Nephron progenitor cell (in vitro differentiated cells): ENCODE measurements at regions not wholly inside any gene's neighbourhood (a gene's known extent, or its start where the extent isn't known, plus 50 kb on each side); places are given as distances from the start of the nearest gene placed in this dataset.

ENCODE experiments used
- DNase-seq: peaks from one replicate; pipeline ENCODE4 v3.0.0; 2021
- H3K27ac Mint-ChIP-seq: 2 replicates; pipeline ENCODE4 v1.8.0; 2021; ENCODE audit warnings: mild to moderate bottlenecking, moderate library complexity, mixed read lengths
- H3K27me3 Mint-ChIP-seq: 2 replicates; pipeline ENCODE4 v1.8.0; 2021; ENCODE audit warnings: mild to moderate bottlenecking, low read depth, mixed read lengths; ENCODE audit not compliant: poor library complexity
- H3K36me3 Mint-ChIP-seq: 2 replicates; pipeline ENCODE4 v1.8.0; 2021; ENCODE audit warnings: low read depth, mixed read lengths
- H3K4me1 Mint-ChIP-seq: 2 replicates; pipeline ENCODE4 v1.8.0; 2021; ENCODE audit warnings: mixed read lengths
- H3K4me3 Mint-ChIP-seq: 2 replicates; pipeline ENCODE4 v1.8.0; 2021; ENCODE audit warnings: mild to moderate bottlenecking, moderate library complexity, mixed read lengths
- H3K9me3 Mint-ChIP-seq: 2 replicates; pipeline ENCODE4 v1.8.0; 2021; ENCODE audit warnings: mild to moderate bottlenecking, moderate library complexity, mixed read lengths
- TF ChIP-seq, protein P1 (sequence below): fragments of 200-600 bp; sonication (generic); IDR thresholded peaks from 2 replicates; pipeline ENCODE4 v1.5.0; 2021; ENCODE audit warnings: antibody characterized with exemption

GRCh38 chr7:25763463-25763860 lies 388.5 kb upstream of the NFE2L3 start:
- Mint-ChIP-seq H3K27ac (peak overlapping the region; percentile 31), H3K27me3 (peaks cover 7% of the 10 kb centered on the region), H3K4me1 (peaks cover 83% of the 10 kb centered on the region), H3K4me3 (no peak overlapping the region), H3K36me3 (no peaks in the 10 kb centered on the region), H3K9me3 (peaks cover 4% of the 10 kb centered on the region)
- TF ChIP-seq, protein P1, sequence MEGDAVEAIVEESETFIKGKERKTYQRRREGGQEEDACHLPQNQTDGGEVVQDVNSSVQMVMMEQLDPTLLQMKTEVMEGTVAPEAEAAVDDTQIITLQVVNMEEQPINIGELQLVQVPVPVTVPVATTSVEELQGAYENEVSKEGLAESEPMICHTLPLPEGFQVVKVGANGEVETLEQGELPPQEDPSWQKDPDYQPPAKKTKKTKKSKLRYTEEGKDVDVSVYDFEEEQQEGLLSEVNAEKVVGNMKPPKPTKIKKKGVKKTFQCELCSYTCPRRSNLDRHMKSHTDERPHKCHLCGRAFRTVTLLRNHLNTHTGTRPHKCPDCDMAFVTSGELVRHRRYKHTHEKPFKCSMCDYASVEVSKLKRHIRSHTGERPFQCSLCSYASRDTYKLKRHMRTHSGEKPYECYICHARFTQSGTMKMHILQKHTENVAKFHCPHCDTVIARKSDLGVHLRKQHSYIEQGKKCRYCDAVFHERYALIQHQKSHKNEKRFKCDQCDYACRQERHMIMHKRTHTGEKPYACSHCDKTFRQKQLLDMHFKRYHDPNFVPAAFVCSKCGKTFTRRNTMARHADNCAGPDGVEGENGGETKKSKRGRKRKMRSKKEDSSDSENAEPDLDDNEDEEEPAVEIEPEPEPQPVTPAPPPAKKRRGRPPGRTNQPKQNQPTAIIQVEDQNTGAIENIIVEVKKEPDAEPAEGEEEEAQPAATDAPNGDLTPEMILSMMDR: no peak
- no peak for DNase-seq

DNA sequence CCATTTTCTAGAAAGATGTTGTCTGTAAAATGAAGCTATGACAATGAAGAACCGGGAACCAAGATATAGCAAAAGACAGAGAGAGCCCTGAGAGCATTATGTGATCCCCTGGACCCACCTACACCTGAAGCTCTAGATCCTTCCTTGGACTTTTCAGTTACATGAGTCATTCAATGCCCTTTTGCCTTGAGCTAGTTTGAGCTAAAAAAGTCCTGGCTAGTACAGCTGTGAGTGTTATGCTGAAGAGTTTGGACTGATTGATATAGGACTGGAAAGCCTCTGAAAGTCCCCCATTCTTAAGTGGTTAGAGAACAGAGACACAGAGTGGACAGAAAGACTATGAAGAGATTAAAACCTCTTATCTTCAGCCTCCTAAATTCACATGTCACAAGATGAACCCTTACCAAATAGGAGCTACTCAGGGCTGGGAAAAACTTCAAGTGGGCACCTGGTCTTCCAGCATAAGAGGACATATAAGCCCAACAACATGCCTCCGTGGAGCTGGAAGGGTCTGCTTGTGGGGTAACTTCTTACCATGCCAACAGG lies 386.8 kb upstream of the NFE2L3 start:
- Mint-ChIP-seq H3K36me3 (no peaks in the 10 kb centered on the region), H3K4me1 (peaks cover 80% of the 10 kb centered on the region), H3K9me3 (peaks cover 4% of the 10 kb centered on the region), H3K27ac (peak overlapping the region; percentile 91), H3K27me3 (peaks cover 11% of the 10 kb centered on the region), H3K4me3 (no peak overlapping the region)
- no peak for DNase-seq
- TF ChIP-seq, protein P1: no peak

- Mint-ChIP-seq H3K9me3 (peaks cover 10% of the 10 kb centered on the region), H3K27ac (peak overlapping the region; percentile 29), H3K4me3 (no peak overlapping the region), H3K36me3 (peaks cover 11% of the 10 kb centered on the region), H3K4me1 (peaks cover 69% of the 10 kb centered on the region), H3K27me3 (peaks cover 8% of the 10 kb centered on the region)
- DNase-seq: no peak
- TF ChIP-seq, protein P1: no peak
Measured at GRCh38 chr7:25770235-25770634, 381.8 kb upstream of the NFE2L3 start.

DNA sequence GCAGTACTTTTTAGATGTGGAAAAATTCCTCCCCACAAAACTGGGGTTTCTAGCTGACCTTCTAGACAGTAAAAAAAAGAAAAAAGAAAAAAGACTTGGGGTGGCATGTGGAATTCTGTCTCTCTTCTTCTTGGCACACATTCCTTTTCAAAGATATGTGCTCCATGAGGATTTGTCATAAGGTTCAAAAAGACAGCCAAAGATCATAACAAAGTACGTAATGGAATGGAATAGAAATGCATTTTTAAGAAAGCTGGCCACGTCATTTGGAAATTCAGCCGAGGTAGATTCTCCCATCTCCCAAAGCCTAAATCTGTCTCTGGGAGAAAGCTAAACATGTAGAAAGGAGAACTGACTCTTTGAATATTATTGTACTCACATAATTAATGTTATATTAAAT lies 381.3 kb upstream of the NFE2L3 start:
- peaks cover 11% of the 10 kb centered on the region for H3K36me3 Mint-ChIP-seq

DNA sequence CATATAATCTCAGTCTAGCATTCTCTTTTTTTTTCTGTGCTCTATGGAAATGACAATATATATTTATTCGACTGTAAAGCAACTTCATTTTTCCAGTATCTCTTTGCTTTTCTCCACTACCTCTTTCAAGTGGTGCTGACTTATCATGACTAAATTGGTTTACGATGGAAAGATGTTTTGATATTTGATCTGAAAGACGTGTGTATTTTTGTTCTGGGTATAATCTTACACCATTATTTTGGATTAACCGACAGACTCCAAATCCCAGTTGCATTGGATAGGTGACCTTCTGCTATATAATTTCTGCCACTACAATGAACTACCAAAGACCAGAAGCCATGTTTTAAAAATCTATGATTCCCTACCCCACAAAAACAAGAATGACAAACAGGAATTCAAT lies 380.5 kb upstream of the NFE2L3 start:
- H3K27me3 Mint-ChIP-seq: peaks cover 8% of the 10 kb centered on the region

More for the DNA sequence above, 381.3 kb upstream of the NFE2L3 start:
- no peak for DNase-seq
- peaks cover 8% of the 10 kb centered on the region for H3K27me3 Mint-ChIP-seq
- TF ChIP-seq, protein P1: no peak
- H3K4me3 Mint-ChIP-seq: no peak overlapping the region
- peaks cover 10% of the 10 kb centered on the region for H3K9me3 Mint-ChIP-seq
- peaks cover 69% of the 10 kb centered on the region for H3K4me1 Mint-ChIP-seq
- peak overlapping the region; percentile 29 for H3K27ac Mint-ChIP-seq

DNA sequence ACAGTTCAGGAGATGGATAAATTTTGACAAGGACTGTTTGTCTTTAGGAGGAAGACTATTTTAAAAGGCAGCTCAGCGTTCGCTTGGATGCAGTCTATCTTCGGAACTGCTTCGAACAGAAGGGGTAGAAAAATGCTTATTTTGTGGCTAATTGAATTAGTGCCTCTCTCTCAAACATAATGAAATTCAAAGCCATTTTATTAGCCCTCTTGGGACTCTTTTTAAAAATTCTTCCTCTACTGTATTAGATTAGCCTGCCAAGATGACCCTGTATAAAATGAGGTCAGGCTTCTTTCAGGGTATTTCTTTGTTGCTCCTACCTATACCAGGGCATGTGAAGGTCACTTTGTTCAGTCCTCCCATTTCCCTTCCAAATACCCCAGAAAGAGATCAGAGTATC lies 379.2 kb upstream of the NFE2L3 start:
- Mint-ChIP-seq H3K9me3 (peaks cover 10% of the 10 kb centered on the region), H3K27ac (peak overlapping the region; percentile 51), H3K4me1 (peaks cover 80% of the 10 kb centered on the region), H3K27me3 (peaks cover 4% of the 10 kb centered on the region), H3K36me3 (peaks cover 11% of the 10 kb centered on the region), H3K4me3 (no peak overlapping the region)
- DNase-seq: no peak
- TF ChIP-seq, protein P1: no peak

More for the DNA sequence above, 380.5 kb upstream of the NFE2L3 start:
- peaks cover 10% of the 10 kb centered on the region for H3K9me3 Mint-ChIP-seq
- no peak for DNase-seq
- no peak overlapping the region for H3K27ac Mint-ChIP-seq
- TF ChIP-seq, protein P1: no peak
- H3K4me1 Mint-ChIP-seq: peaks cover 69% of the 10 kb centered on the region
- no peak overlapping the region for H3K4me3 Mint-ChIP-seq
- peaks cover 11% of the 10 kb centered on the region for H3K36me3 Mint-ChIP-seq
